ENCODE measurements at regions not wholly inside any gene's neighbourhood (a gene's known extent, or its start where the extent isn't known, plus 50 kb on each side); places are given as distances from the start of the nearest gene placed in this dataset.
"Not testable (repeated sequence)": the region's sequence is repeated elsewhere in the genome, so short reads cannot be mapped to it uniquely, and the experiment has no call there.

DNA sequence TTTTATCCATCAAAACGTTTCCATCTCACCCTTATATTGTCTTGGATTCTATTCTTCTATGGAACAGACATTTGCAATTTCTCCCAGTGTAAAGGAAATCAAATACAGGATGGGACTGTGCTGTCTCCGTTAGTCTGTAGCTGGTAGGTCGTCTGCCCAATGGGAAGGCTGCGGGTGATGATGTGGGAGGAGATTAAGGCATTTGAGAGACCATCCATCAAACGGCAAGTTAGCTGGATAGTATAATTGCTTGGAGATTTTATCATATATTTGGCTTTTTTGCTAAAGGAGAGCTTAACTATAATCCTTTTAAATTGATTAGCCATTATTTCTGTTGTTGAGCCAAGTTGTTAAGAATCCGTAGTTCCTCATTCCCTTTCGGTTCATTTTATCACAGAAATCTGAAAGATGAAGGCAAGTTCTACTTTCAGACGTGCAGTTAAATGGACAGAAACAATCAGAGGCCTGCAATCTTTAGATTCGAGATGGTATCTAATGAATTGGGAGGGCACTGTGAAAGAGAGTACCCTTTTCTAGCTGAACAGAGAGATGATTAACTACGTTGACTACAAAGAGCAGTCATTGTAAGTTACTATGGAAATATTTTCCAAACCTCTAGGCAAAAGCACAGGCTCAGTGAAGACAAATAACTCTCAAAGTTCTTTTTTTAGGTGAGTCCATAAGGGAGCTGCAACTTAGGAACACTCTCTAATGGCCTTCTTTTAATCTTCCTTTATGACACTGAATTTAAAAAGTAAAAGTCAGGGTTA is 253.3 kb upstream of the KIAA1217 start:
- DNase-seq (ENCODE audit: low spot score), result no peak

DNA sequence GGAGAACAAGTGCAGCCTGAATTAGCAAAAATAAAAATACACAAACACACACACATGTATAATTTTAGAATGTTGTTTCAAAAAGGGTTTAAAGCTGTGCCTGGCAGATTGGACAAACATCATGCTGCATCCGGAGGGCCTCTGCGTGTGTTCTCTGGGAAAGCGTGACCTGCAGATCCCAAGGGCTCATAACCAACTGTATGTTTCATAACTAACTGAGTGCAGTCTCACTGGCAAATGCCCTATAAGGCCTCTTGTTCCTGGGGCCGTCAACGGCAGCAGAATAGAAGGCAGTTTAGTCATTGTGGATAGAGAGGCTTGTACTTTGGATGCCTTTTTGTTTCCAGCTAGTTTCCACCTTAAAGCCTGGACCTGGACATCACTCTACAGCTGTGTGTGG is 243.8 kb upstream of the KIAA1217 start:
- no peak for DNase-seq (ENCODE audit: low spot score)

DNA sequence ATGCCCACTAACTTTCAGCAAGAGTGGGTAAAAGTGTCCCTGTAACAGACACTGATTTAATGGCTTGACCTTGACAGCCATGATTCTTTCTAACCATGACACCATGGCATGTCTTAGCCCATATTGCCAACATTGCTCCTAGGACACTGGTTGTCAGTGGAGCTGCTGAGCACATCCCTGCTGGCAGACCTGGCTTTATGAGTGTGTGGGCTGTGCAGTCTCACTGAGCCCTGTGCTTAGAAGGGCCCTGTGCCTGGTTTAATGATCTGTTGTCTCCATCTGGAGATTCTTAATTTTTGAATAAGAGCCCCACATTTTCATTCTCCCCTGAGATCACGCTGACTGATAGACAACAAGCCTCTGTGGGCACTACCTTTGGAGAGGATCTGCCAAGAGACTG is 243.1 kb upstream of the KIAA1217 start:
- no peak for DNase-seq (ENCODE audit: low spot score)

DNA sequence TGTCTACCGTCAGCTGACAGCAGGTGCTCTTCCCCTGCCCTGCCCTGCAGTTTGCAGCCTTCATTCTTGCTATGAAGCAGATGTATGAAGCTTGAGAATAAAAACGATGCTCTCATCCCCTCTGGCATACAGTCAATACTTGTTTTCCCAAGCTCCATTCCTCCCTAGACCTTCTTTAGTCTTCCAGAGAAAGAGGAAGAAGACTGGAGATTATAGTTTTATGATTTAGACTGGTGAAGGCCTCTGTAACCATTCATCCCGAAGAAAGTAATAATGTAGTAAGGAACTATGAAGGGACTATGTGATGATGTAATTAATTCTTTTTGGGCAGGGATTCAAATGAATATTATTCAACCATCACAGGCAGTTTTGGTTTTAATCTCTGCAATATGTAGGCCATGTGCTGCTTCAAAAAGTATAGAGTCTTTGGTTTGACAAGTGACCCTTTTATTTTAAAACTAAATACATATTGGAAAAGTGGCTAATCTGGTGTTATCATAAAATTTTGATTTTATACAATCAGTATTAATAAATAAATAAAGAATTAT is 242.4 kb upstream of the KIAA1217 start:
- no peak for DNase-seq (ENCODE audit: low spot score)

DNA sequence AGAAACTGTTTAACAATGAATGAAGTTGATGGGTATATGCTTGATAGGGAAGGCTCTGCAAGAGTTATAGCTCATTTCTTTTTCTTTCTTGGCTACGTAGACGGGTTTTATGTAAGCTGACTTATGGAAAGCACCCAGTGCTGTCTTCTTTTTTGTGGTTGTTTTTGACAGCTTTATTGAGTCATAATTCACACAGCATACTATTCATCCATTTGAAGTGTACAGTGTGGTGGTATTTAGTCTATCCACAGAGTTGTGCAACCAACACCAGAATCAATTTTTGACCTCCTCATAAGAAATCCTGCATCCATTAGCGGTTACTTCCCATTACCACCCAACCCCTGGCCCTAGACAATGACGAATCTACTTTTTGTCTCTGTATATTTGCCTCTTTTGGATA is 240.6 kb upstream of the KIAA1217 start:
- no peak for DNase-seq (ENCODE audit: low spot score)

DNA sequence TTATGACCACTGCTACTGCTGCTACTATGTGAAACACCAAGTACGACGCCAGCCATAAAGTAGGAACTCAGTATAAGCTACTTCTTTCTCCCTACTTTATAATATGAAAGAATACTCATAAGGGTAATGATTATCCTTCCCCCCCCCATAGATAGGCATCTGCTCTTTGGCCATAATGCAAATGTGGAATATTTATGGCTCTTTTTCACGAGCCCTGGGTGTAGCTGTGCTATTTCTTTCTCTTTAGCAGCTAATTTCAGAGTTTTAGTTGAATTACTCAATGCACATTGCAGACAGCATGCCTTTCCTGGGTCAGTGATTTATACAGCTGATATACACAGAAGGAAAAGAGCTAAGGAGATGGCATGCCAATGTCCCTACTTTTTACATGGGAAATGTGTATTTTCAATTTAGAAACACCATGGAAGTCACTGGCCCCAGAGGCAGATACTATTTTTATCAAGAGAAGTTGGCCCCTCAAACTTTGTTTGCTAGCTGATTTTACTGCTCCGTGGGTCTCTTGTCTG is 234.1 kb upstream of the KIAA1217 start:
- DNase-seq (ENCODE audit: low spot score), result no peak

DNA sequence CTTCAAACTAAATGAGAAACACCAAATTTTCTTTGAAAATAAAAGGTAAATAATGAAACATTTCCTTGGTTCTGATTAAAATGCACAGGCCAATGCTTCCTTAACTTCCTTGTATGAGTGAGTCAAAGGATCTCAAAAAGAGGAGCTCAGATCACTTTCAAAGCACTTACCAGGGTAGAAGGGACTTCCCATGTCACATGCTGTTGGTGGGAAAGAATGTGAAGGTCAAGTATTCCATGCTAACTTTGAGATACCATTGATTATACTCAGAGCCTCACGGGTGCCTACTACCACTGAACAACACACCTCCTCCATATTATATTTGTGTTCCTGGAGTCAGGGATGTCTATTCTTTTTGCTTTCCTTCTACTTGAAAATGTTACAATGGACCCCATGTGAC is 233.5 kb upstream of the KIAA1217 start:
- DNase-seq (ENCODE audit: low spot score), result no peak

DNA sequence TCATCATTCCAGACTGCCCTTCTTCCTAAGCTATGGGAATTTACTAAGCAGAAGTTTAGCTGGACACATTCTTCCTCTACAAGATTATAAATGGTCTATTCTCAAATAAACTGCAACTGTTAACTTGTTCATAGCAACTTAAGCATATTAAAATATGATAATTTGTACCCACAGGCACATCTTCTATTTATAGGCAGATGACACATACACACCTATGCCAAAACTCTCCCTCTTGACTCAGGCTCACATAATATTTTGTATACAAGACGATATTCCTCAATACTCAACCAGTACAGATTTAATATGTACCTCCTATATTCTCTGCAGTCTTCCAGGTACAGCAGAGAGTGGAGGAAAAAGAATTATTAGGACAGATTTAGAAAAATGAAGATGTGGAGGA is 232.7 kb upstream of the KIAA1217 start:
- no peak for DNase-seq (ENCODE audit: low spot score)

DNA sequence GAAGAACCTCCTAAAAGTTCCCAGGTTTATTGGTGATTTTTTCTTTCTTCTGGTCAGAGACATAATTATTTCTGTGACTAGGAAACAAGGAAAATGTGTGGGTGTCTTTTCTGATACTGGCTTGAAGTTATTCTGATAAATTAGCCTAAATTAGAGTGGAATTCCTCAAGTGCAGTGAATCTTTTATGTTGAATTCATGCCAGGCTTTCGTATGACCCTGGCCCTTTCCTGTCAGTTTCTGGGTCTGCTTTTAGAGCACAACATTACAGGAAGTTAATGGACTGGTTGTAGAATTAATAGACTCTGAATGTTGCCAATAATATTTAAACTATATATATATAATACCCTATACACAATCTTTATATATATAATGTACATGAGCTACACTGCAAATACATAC is 230.6 kb upstream of the KIAA1217 start:
- DNase-seq (ENCODE audit: low spot score), result no peak

DNA sequence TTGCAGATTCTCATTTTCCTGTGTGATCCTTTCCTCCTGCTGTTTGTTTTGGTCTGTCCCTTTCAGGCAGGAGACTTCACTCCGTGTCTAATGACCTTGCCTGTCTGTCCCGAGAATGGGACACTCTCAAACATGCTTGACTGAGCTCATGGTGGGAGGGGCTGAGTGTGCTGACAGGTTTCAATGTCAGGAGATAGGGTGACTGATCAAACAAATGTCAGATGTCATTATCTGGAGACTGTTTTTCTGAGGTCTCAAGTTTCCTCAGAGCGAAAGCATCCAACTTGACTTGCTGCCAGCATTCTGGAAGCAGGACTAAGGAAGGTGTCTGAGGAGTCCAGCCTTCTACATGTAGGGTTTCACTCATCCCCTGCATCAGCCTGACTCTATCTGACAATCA is 228.8 kb upstream of the KIAA1217 start:
- no peak for DNase-seq (ENCODE audit: low spot score)

DNA sequence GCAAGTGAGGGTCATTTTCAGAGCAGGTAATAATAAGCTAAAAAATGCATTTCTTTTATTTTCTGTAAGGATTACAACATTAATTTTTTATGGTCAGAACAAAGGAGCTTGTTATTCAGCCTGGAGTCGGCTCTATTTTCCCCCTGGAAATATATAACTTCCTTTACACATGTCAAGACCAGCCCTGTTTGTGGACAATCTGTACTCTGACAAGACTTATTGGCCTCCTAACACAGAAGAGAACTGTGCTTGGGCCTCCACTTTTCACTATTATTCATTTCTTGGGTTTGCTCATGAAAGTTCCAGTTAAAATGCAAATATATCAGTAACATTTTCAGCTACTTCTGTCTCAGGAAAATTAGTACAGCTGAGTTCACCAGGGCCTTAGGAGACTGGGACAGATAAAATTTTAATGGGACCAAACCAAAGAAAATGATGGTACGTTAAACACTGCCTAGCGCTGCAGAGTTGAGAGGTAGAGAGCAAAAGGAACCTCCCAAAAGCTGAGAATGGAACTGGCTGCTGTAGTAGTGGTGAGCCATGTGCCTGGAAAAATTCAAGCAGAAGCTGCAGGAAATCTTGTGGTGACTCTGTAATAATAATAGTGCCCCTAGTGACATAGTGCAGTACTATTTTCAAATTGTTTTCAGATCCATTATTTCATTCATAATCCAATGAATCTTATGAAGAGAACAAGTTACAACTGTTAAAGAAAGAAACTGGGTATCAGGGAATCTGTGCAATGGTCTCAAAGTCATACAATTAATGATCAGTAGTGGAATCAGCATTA is 227.2 kb upstream of the KIAA1217 start:
- no peak for DNase-seq (ENCODE audit: low spot score)

DNA sequence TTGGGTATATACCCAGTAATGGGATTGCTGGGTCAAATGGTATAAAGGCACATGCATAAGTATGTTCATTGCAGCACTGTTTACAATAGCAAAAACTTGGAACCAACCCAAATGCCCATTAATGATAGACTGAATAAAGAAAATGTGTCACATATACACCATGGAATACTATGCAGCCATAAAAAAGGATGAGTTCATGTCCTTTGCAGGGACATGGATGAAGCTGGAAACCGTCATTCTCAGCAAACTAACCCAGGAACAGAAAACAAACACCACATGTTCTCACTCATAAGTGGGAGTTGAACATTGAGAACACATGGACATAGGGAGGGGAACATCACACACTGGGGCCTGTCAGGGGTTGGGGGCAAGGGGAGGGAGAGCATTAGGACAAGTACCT is 224.5 kb upstream of the KIAA1217 start:
- DNase-seq (ENCODE audit: low spot score), result not testable (repeated sequence)

DNA sequence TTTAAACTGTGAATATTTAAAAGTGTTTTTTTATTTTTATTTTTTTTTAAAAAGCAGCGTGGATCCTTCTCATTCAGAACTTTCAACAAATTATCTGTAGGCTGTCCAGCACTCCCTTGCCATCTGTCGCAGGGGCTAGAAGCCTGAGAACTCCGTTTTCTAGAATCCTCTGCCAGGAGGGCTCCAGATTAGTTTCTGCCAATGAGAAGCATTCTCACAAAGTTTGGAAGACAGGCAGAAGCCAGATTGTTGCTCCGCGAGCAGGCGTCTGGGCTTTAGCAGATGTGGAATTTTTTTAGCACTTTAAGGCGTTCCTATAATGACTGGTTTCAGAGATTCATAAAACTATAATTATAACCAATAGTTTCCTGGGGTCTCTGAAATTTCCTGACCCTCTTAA is 220.9 kb upstream of the KIAA1217 start:
- DNase-seq (ENCODE audit: low spot score), result no peak

DNA sequence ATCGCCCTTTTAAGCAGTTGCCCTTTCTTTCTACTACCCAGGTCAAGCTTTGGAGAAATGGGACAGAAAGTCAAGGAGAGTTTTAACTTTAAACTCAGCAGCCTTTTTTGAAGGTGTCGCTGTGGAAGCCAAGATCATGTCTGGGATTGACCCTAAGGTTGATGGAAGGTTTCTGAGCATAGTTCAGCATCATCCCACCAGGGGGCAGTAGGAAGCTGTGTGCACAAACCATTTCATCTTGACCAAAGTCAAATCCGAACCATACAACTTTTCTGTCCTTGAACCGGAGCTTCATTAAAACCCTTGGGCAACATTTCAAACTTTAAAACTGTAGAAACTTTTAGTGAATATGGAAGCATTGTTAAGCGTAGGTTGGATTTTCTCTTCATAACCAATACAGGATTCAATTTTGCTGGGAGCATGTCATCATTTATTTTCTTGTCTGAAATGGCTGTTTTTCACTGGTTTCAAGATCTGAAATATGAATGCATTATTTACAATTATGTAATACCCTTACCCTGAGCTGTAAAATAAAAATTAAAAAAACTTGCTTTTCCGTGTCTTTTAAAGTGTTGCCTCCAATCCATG is 214.4 kb upstream of the KIAA1217 start:
- DNase-seq (ENCODE audit: low spot score), result no peak

DNA sequence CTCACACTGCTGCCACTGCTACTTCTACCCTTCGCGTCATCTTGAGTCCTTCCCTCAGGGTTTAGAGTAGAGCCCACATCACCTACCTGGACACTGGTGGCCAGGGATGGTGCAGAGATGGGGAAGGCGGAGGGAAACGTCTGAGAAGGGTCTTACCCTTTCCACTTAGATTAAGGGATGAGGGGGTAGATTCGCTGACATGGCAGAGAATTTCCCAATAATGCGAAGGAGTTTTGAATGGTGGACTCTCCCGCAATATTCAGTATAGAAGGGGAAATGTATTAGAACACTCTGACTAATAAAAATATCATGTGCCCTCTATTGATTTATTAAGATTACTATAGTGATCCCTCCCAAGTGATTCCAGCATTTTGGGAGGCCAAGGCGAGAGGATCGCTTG is 209.5 kb upstream of the KIAA1217 start:
- no peak for DNase-seq (ENCODE audit: low spot score)

DNA sequence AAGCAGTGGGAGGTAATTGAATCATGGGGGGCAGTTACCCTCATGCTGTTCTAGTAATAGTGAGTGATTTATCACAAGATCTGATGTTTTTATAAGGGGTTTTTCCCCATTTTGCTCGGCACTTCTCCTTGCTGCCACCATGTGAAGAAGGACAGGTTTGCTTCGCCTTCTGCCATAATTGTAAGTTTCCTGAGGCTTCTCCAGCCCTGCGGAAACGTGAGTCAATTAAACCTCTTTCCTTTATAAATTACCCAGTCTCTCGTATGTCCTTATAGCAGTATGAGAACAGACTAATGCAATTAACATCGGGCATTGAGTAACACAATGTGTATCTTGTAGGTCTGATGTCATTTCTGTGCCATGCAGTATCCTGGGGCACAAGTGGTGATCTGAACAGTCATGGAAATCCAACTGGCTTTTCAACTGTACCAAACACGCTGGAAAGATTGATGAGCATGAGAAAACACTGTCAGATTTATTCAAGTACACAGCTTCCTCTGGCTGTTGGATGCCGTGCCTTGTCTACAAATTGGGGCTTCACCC is 208.6 kb upstream of the KIAA1217 start:
- no peak for DNase-seq (ENCODE audit: low spot score)

DNA sequence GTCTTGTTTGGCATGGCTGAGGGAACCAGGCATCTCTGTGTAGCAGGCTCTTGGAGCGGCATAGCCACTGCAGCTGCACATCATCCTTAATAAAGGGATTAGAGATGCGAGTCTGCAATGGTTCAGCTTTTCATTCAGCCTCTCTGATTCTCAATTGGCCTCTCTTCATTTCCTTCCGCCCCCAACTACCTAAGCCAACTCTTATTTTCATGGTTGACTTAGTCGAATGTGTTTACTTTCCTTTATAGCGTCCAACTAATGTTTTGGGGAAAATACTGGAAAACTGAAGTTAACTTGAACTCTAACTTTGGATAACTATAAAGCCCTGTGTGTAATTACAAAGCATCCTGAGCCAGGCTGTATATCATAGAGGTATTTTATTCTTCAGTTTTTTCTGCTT is 202.2 kb upstream of the KIAA1217 start:
- no peak for DNase-seq (ENCODE audit: low spot score)

DNA sequence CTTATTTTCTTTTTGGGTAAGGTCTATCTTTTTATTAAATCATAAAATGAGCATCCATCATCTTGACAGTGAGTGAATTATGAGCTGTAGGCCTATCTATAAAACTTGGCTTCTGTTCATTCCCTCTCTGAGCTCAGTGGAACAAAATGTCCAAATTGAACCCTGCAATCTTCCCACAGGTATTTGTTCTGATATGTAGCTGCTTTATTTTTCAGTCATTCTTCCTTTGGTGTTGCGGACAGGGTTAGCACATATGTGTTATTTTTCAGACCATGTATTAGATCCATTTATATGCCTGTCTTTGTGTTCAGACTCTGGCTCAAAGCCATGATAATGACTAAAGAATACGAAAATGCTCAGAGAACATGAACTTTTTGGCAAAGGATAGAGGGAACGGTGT is 201.6 kb upstream of the KIAA1217 start:
- no peak for DNase-seq (ENCODE audit: low spot score)

DNA sequence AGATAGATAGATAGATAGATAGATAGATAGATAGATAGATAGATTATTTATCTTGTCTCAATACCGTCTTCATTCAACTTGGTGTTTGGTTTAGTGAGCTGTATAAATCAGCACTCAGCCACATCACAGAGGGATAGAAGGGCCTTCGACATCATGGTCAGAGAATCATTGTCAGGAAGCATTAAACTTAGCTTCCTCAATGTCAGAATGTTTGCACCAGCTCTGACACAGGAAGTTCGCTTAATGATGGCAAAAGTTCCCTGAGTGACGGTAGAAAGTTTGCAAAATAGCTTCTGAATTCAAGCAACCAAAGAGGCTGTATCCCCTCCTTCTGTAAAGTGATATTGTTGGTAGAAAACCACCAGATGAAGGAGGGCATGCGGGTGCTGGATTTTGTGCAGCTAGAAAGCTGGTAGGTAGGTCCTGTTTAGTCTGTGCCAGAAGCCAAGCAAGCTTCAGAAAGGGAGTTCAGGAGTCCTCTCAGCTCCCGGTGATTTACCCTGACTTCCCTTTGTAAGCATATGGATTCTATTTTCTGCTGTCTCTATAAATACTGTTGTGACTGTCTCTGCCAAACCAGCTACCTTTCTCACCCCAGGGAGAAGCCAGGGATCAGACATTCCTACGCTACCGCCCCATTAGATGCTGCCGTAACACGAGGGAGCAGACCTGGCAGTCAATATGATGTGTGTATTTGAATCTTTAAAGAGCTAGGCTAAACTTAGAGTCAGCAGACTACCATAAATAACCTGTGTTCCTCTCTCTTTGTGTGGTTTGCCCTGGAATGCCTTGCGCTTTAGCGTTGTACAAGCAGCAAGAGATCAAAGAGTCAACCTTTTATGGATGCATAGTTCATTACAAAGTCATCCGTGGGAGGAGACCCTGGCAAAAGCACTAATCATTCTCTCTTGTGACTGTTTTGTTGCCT is 200.5 kb upstream of the KIAA1217 start:
- no peak for DNase-seq (ENCODE audit: low spot score)

DNA sequence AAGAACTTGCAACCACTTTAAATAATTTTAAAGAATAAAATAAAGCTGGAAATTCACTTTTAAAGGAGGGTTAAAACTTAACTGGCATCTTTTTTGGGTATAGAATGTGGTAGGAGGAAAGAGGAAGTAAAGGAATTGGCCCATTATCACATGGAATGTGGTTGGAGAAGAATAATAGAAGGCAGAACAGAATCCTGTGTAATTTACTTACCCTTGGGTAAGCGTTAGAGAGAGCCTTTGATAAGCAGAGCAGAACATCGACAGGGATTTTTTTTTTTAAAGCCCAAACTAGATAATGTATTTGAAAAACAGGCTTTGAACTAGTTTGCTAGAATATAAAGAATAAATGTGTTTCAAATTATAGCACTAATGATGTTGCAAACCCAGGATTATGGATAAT is 199.8 kb upstream of the KIAA1217 start:
- DNase-seq (ENCODE audit: low spot score), result no peak

DNA sequence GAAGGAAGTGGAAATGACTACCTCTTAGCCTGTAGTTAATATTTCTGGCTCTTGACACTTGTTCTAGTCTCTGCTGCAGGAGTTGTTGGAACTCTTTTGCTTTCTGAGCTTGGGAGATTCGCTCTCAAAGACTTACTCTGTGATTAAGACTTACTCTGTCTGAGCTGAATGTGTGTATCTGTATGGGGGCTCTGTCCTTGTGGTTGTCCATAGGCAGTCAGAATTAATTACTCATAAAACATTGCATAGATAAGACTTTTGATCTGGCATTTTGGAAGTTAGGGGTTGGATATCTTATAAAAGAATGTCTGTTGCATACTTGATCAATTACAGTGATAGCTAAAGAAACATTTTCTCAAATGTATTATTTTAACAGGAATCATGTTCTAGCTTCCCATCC is 199.2 kb upstream of the KIAA1217 start:
- DNase-seq (ENCODE audit: low spot score), result no peak

All from CD4-positive, alpha-beta T cell treated with Interleukin-2 at 100 ng/mL for 4 hours (primary cell).